ENCODE measurements at regions not wholly inside any gene's neighbourhood (a gene's known extent, or its start where the extent isn't known, plus 50 kb on each side); places are given as distances from the start of the nearest gene placed in this dataset.

- Mint-ChIP-seq H3K27me3 (ENCODE audit: low read depth) (no peaks in the 10 kb centered on the region), H3K27ac (no peak overlapping the region), H3K4me1 (peaks cover 16 to 19% of the 10 kb centered on the region in 2 experiments), H3K4me3 (no peak overlapping the region), H3K9me3 (no peaks in the 10 kb centered on the region; a peak in 2 of 5 replicates), H3K36me3 (ENCODE audit: insufficient read depth in 1 of 3, low read depth in 3 of 3) (peaks cover 0 to 5% (median 0%) of the 10 kb centered on the region in 3 experiments; a peak in 2 of 7 replicates)
- H3K9me3 ChIP-seq (ENCODE audit: control insufficient read depth, low read depth, low read length) = no peaks in the 10 kb centered on the region
- no peak overlapping the region for H2AFZ ChIP-seq (ENCODE audit: low read length)
- H3K27ac ChIP-seq (ENCODE audit: insufficient read length, low read depth, low read length) = no peak overlapping the region
- H2BK120ac ChIP-seq (ENCODE audit: low read depth, low read length, poor library complexity, severe bottlenecking) = no peak overlapping the region
- H3K23ac ChIP-seq (ENCODE audit: insufficient read length, low read depth, low read length) = no peak overlapping the region
- no CpG with 5 or more reads among the region's 1 CpG for WGBS (ENCODE audit: extremely low coverage, insufficient read length, low lambda C conversion rate)
- H3T11ph ChIP-seq (ENCODE audit: low read length) = no peak overlapping the region
- no peak overlapping the region for H3K9ac ChIP-seq (ENCODE audit: extremely low read depth, insufficient read length, low read length)
- H3K79me1 ChIP-seq (ENCODE audit: insufficient read depth, low read depth, low read length, poor library complexity, severe bottlenecking) = no peaks in the 10 kb centered on the region
- no peak overlapping the region for H3K14ac ChIP-seq (ENCODE audit: insufficient read depth, low read length)
- no peaks in the 10 kb centered on the region for H3K79me2 ChIP-seq (ENCODE audit: insufficient read depth, low read length)
- no peak overlapping the region for H2AK5ac ChIP-seq (ENCODE audit: insufficient read length, low read length)
- H3K27me3 ChIP-seq (ENCODE audit: insufficient read depth, low read length) = no peaks in the 10 kb centered on the region
- no peaks in the 10 kb centered on the region for H4K20me1 ChIP-seq (ENCODE audit: control insufficient read depth, insufficient read depth, insufficient read length)
- H3K4me2 ChIP-seq (ENCODE audit: insufficient read depth, insufficient read length, low read length) = no peak overlapping the region
- no peak overlapping the region for H4K8ac ChIP-seq (replicated peaks; ENCODE audit: insufficient read length, low read depth, low read length)
- H3K18ac ChIP-seq (ENCODE audit: insufficient read length, low read depth, low read length) = no peak overlapping the region
- no peaks in the 10 kb centered on the region; the same call in 1 of the 2 replicates for H3K4me1 ChIP-seq (ENCODE audit: insufficient read depth, low read length)
- no peaks in the 10 kb centered on the region for H3K23me2 ChIP-seq (ENCODE audit: insufficient read length, low read depth, low read length, poor library complexity, severe bottlenecking)
- no peak overlapping the region for H4K91ac ChIP-seq (ENCODE audit: insufficient read length, low read depth, low read length)
- no peak overlapping the region for H2BK15ac ChIP-seq (ENCODE audit: low read depth, low read length)
- H3K4ac ChIP-seq (ENCODE audit: low read depth, low read length) = no peak overlapping the region
- H2BK5ac ChIP-seq (ENCODE audit: insufficient read length, low read length) = no peak overlapping the region
- no peak overlapping the region for H2BK20ac ChIP-seq (ENCODE audit: low read depth, low read length, poor library complexity, severe bottlenecking)
- no peak for TF ChIP-seq CTCF (conservative IDR thresholded peaks at IDR 0.05)
- no peak for DNase-seq
- no peak overlapping the region for H2BK12ac ChIP-seq (ENCODE audit: insufficient read length, low read depth, low read length)
- H3K56ac ChIP-seq (ENCODE audit: insufficient read length, low read depth, low read length) = no peak overlapping the region
- no peak overlapping the region for H4K5ac ChIP-seq (ENCODE audit: insufficient read length, low read depth, low read length)
These were observed 143.8 kb downstream of the BTBD3 start for GRCh38 chr20:12061466-12061865.
